ENCODE measurements at regions not wholly inside any gene's neighbourhood (a gene's known extent, or its start where the extent isn't known, plus 50 kb on each side); places are given as distances from the start of the nearest gene placed in this dataset.

GRCh38 chr17:14719942-14720341 lies 419.1 kb downstream of the HS3ST3B1 start:
- H3K36me3 ChIP-seq (ENCODE audit: control insufficient read depth in 1 of 2, insufficient read depth in 2 of 2, low read length in 2 of 2): no peaks in the 10 kb centered on the region
- no peak overlapping the region for H3K4me3 ChIP-seq (ENCODE audit: low read depth in 1 of 2, low read length in 2 of 2)
- no peaks in the 10 kb centered on the region for H3K27me3 ChIP-seq (ENCODE audit: low read depth, low read length)
- no peaks in the 10 kb centered on the region for H3K9me3 ChIP-seq (ENCODE audit: control insufficient read depth in 1 of 2, low read length in 2 of 2)
- H3K27ac ChIP-seq (ENCODE audit: low read length): no peak overlapping the region
- H3K4me1 ChIP-seq (ENCODE audit: control insufficient read depth in 1 of 2, insufficient read depth in 2 of 2, low read length in 2 of 2): no peaks in the 10 kb centered on the region

GRCh38 chr17:14717859-14718258 lies 417.0 kb downstream of the HS3ST3B1 start:
- H3K9me3 ChIP-seq (ENCODE audit: control insufficient read depth in 1 of 2, low read length in 2 of 2): no peaks in the 10 kb centered on the region
- H3K4me3 ChIP-seq (ENCODE audit: low read depth in 1 of 2, low read length in 2 of 2): no peak overlapping the region
- H3K4me1 ChIP-seq (ENCODE audit: control insufficient read depth in 1 of 2, insufficient read depth in 2 of 2, low read length in 2 of 2): no peaks in the 10 kb centered on the region
- no peaks in the 10 kb centered on the region for H3K27me3 ChIP-seq (ENCODE audit: low read depth, low read length)
- H3K27ac ChIP-seq (ENCODE audit: low read length): no peak overlapping the region
- H3K36me3 ChIP-seq (ENCODE audit: control insufficient read depth in 1 of 2, insufficient read depth in 2 of 2, low read length in 2 of 2): no peaks in the 10 kb centered on the region

GRCh38 chr17:14715561-14715960 lies 414.7 kb downstream of the HS3ST3B1 start:
- Histone ChIP-seq H3K4me3 (ENCODE audit: low read depth in 1 of 2, low read length in 2 of 2) (no peak overlapping the region), H3K4me1 (ENCODE audit: control insufficient read depth in 1 of 2, insufficient read depth in 2 of 2, low read length in 2 of 2) (no peaks in the 10 kb centered on the region), H3K9me3 (ENCODE audit: control insufficient read depth in 1 of 2, low read length in 2 of 2) (no peaks in the 10 kb centered on the region), H3K27ac (ENCODE audit: low read length) (no peak overlapping the region), H3K27me3 (ENCODE audit: low read depth, low read length) (no peaks in the 10 kb centered on the region), H3K36me3 (ENCODE audit: control insufficient read depth in 1 of 2, insufficient read depth in 2 of 2, low read length in 2 of 2) (no peaks in the 10 kb centered on the region)

GRCh38 chr17:14712611-14713021 lies 411.7 kb downstream of the HS3ST3B1 start:
- Histone ChIP-seq H3K9me3 (ENCODE audit: control insufficient read depth in 1 of 2, low read length in 2 of 2) (no peaks in the 10 kb centered on the region), H3K4me1 (ENCODE audit: control insufficient read depth in 1 of 2, insufficient read depth in 2 of 2, low read length in 2 of 2) (no peaks in the 10 kb centered on the region), H3K27me3 (ENCODE audit: low read depth, low read length) (no peaks in the 10 kb centered on the region), H3K4me3 (ENCODE audit: low read depth in 1 of 2, low read length in 2 of 2) (no peak overlapping the region), H3K27ac (ENCODE audit: low read length) (no peak overlapping the region), H3K36me3 (ENCODE audit: control insufficient read depth in 1 of 2, insufficient read depth in 2 of 2, low read length in 2 of 2) (no peaks in the 10 kb centered on the region)

- Histone ChIP-seq H3K27me3 (ENCODE audit: low read depth, low read length) (no peaks in the 10 kb centered on the region), H3K4me3 (ENCODE audit: low read depth in 1 of 2, low read length in 2 of 2) (no peak overlapping the region), H3K4me1 (ENCODE audit: control insufficient read depth in 1 of 2, insufficient read depth in 2 of 2, low read length in 2 of 2) (no peaks in the 10 kb centered on the region), H3K27ac (ENCODE audit: low read length) (no peak overlapping the region), H3K9me3 (ENCODE audit: control insufficient read depth in 1 of 2, low read length in 2 of 2) (no peaks in the 10 kb centered on the region), H3K36me3 (ENCODE audit: control insufficient read depth in 1 of 2, insufficient read depth in 2 of 2, low read length in 2 of 2) (no peaks in the 10 kb centered on the region)
These were observed 403.2 kb downstream of the HS3ST3B1 start for GRCh38 chr17:14704121-14704520.

GRCh38 chr17:14701886-14702285 lies 401.0 kb downstream of the HS3ST3B1 start:
- H3K36me3 ChIP-seq (ENCODE audit: control insufficient read depth in 1 of 2, insufficient read depth in 2 of 2, low read length in 2 of 2): no peaks in the 10 kb centered on the region
- no peak overlapping the region for H3K4me3 ChIP-seq (ENCODE audit: low read depth in 1 of 2, low read length in 2 of 2)
- no peaks in the 10 kb centered on the region for H3K9me3 ChIP-seq (ENCODE audit: control insufficient read depth in 1 of 2, low read length in 2 of 2)
- H3K4me1 ChIP-seq (ENCODE audit: control insufficient read depth in 1 of 2, insufficient read depth in 2 of 2, low read length in 2 of 2): no peaks in the 10 kb centered on the region
- H3K27ac ChIP-seq (ENCODE audit: low read length): no peak overlapping the region
- no peaks in the 10 kb centered on the region for H3K27me3 ChIP-seq (ENCODE audit: low read depth, low read length)

- Histone ChIP-seq H3K4me1 (ENCODE audit: control insufficient read depth in 1 of 2, insufficient read depth in 2 of 2, low read length in 2 of 2) (no peaks in the 10 kb centered on the region), H3K27me3 (ENCODE audit: low read depth, low read length) (no peaks in the 10 kb centered on the region), H3K4me3 (ENCODE audit: low read depth in 1 of 2, low read length in 2 of 2) (no peak overlapping the region), H3K9me3 (ENCODE audit: control insufficient read depth in 1 of 2, low read length in 2 of 2) (no peaks in the 10 kb centered on the region), H3K27ac (ENCODE audit: low read length) (no peak overlapping the region), H3K36me3 (ENCODE audit: control insufficient read depth in 1 of 2, insufficient read depth in 2 of 2, low read length in 2 of 2) (no peaks in the 10 kb centered on the region)
These were observed 398.8 kb downstream of the HS3ST3B1 start for GRCh38 chr17:14699574-14700185.

- Histone ChIP-seq H3K4me1 (ENCODE audit: control insufficient read depth in 1 of 2, insufficient read depth in 2 of 2, low read length in 2 of 2) (no peaks in the 10 kb centered on the region), H3K27ac (ENCODE audit: low read length) (no peak overlapping the region), H3K27me3 (ENCODE audit: low read depth, low read length) (no peaks in the 10 kb centered on the region), H3K36me3 (ENCODE audit: control insufficient read depth in 1 of 2, insufficient read depth in 2 of 2, low read length in 2 of 2) (no peaks in the 10 kb centered on the region), H3K4me3 (ENCODE audit: low read depth in 1 of 2, low read length in 2 of 2) (no peak overlapping the region), H3K9me3 (ENCODE audit: control insufficient read depth in 1 of 2, low read length in 2 of 2) (peaks cover 0 to 9% of the 10 kb centered on the region in 2 donors)
These were observed 392.5 kb downstream of the HS3ST3B1 start for GRCh38 chr17:14693382-14693781.

- Histone ChIP-seq H3K9me3 (ENCODE audit: control insufficient read depth in 1 of 2, low read length in 2 of 2) (peaks cover 0 to 9% of the 10 kb centered on the region in 2 donors), H3K27ac (ENCODE audit: low read length) (no peak overlapping the region), H3K27me3 (ENCODE audit: low read depth, low read length) (no peaks in the 10 kb centered on the region), H3K4me3 (ENCODE audit: low read depth in 1 of 2, low read length in 2 of 2) (no peak overlapping the region), H3K36me3 (ENCODE audit: control insufficient read depth in 1 of 2, insufficient read depth in 2 of 2, low read length in 2 of 2) (no peaks in the 10 kb centered on the region), H3K4me1 (ENCODE audit: control insufficient read depth in 1 of 2, insufficient read depth in 2 of 2, low read length in 2 of 2) (no peaks in the 10 kb centered on the region)
These were observed 389.8 kb downstream of the HS3ST3B1 start for GRCh38 chr17:14690704-14691103.

GRCh38 chr17:14688134-14688533 lies 387.3 kb downstream of the HS3ST3B1 start:
- no peaks in the 10 kb centered on the region for H3K36me3 ChIP-seq (ENCODE audit: control insufficient read depth in 1 of 2, insufficient read depth in 2 of 2, low read length in 2 of 2)
- H3K9me3 ChIP-seq (ENCODE audit: control insufficient read depth in 1 of 2, low read length in 2 of 2): peaks cover 0 to 9% of the 10 kb centered on the region in 2 donors
- H3K27me3 ChIP-seq (ENCODE audit: low read depth, low read length): no peaks in the 10 kb centered on the region
- no peak overlapping the region for H3K27ac ChIP-seq (ENCODE audit: low read length)
- no peaks in the 10 kb centered on the region for H3K4me1 ChIP-seq (ENCODE audit: control insufficient read depth in 1 of 2, insufficient read depth in 2 of 2, low read length in 2 of 2)
- no peak overlapping the region for H3K4me3 ChIP-seq (ENCODE audit: low read depth in 1 of 2, low read length in 2 of 2)

GRCh38 chr17:14672830-14673229 lies 371.9 kb downstream of the HS3ST3B1 start:
- Histone ChIP-seq H3K9me3 (ENCODE audit: control insufficient read depth in 1 of 2, low read length in 2 of 2) (peaks cover 0 to 2% of the 10 kb centered on the region in 2 donors), H3K4me1 (ENCODE audit: control insufficient read depth in 1 of 2, insufficient read depth in 2 of 2, low read length in 2 of 2) (no peaks in the 10 kb centered on the region), H3K36me3 (ENCODE audit: control insufficient read depth in 1 of 2, insufficient read depth in 2 of 2, low read length in 2 of 2) (no peaks in the 10 kb centered on the region), H3K27ac (ENCODE audit: low read length) (no peak overlapping the region), H3K4me3 (ENCODE audit: low read depth in 1 of 2, low read length in 2 of 2) (no peak overlapping the region), H3K27me3 (ENCODE audit: low read depth, low read length) (no peaks in the 10 kb centered on the region)

- Histone ChIP-seq H3K9me3 (ENCODE audit: control insufficient read depth in 1 of 2, low read length in 2 of 2) (no peaks in the 10 kb centered on the region), H3K36me3 (ENCODE audit: control insufficient read depth in 1 of 2, insufficient read depth in 2 of 2, low read length in 2 of 2) (no peaks in the 10 kb centered on the region), H3K27me3 (ENCODE audit: low read depth, low read length) (no peaks in the 10 kb centered on the region), H3K27ac (ENCODE audit: low read length) (no peak overlapping the region), H3K4me1 (ENCODE audit: control insufficient read depth in 1 of 2, insufficient read depth in 2 of 2, low read length in 2 of 2) (no peaks in the 10 kb centered on the region), H3K4me3 (ENCODE audit: low read depth in 1 of 2, low read length in 2 of 2) (no peak overlapping the region)
These were observed 370.0 kb downstream of the HS3ST3B1 start for GRCh38 chr17:14670861-14671260.
